Neuronal stem cell (in vitro differentiated cells): ENCODE measurements at regions not wholly inside any gene's neighbourhood (a gene's known extent, or its start where the extent isn't known, plus 50 kb on each side); places are given as distances from the start of the nearest gene placed in this dataset.

ENCODE experiments used
- DNase-seq: peaks from one replicate; pipeline ENCODE4 v3.0.0-alpha.2; 2013; ENCODE audit warnings: low spot score
- H2AFZ ChIP-seq: one replicate; pipeline ENCODE4 v1.6.1; 2013; ENCODE audit warnings: mild to moderate bottlenecking, low read length, inconsistent platforms
- H2AK5ac ChIP-seq: 2 replicates; pipeline ENCODE4 v1.6.1; 2013; ENCODE audit warnings: low read depth, mild to moderate bottlenecking, inconsistent platforms, low read length, moderate library complexity, mixed read lengths
- H2BK120ac ChIP-seq: 2 replicates; pipeline ENCODE4 v1.6.1; 2013; ENCODE audit warnings: low read depth, mild to moderate bottlenecking, inconsistent platforms, low read length, moderate library complexity, mixed read lengths
- H2BK12ac ChIP-seq: one replicate; pipeline ENCODE4 v1.6.1; 2013; ENCODE audit warnings: low read length, inconsistent platforms
- H2BK15ac ChIP-seq: 2 replicates; pipeline ENCODE4 v1.6.1; 2013; ENCODE audit warnings: mild to moderate bottlenecking, low read length, inconsistent platforms, mixed read lengths
- H2BK5ac ChIP-seq: one replicate; pipeline ENCODE4 v1.6.1; 2013; ENCODE audit warnings: inconsistent platforms, mild to moderate bottlenecking, low read length, moderate library complexity
- H3K14ac ChIP-seq: one replicate; pipeline ENCODE4 v1.6.1; 2013; ENCODE audit warnings: low read length, inconsistent platforms
- H3K18ac ChIP-seq: 2 replicates; pipeline ENCODE4 v1.6.1; 2013; ENCODE audit warnings: low read length, inconsistent platforms
- H3K23ac ChIP-seq: 2 replicates; pipeline ENCODE4 v1.6.1; 2013; ENCODE audit warnings: low read depth, mild to moderate bottlenecking, mixed read lengths, low read length, inconsistent platforms; ENCODE audit not compliant: poor library complexity
- H3K27ac ChIP-seq: replicated peaks from 3 replicates; pipeline ENCODE4 v1.5.1; 2013; ENCODE audit warnings: low read length, inconsistent platforms
- H3K27me3 ChIP-seq, 3 experiments: 2 replicates each; pipeline ENCODE4 v1.6.1; 2013; ENCODE audit warnings: low read length in 3 of 3, mild to moderate bottlenecking in 2 of 3, inconsistent platforms in 1 of 3, low read depth in 1 of 3, mixed read lengths in 1 of 3, moderate library complexity in 1 of 3; ENCODE audit not compliant: control insufficient read depth in 3 of 3, insufficient read depth in 3 of 3
- H3K36me3 ChIP-seq, 2 donors: replicated peaks in 1 of 2; 2 replicates each; pipeline ENCODE4 v1.6.1; 2013; ENCODE audit warnings: low read length in 2 of 2; ENCODE audit not compliant: control insufficient read depth in 2 of 2, insufficient read depth in 2 of 2
- H3K4ac ChIP-seq: 2 replicates; pipeline ENCODE4 v1.6.1; 2013; ENCODE audit warnings: inconsistent platforms, mild to moderate bottlenecking, low read length, moderate library complexity
- H3K4me1 ChIP-seq, 2 donors: 1 replicate in 1 of 2; 2 replicates in 1 of 2; pipeline ENCODE4 v1.6.1; 2013; ENCODE audit warnings: low read length in 2 of 2, low read depth in 1 of 2; ENCODE audit not compliant: control insufficient read depth in 2 of 2, insufficient read depth in 1 of 2
- H3K4me2 ChIP-seq: one replicate; pipeline ENCODE4 v1.6.1; 2013; ENCODE audit warnings: mild to moderate bottlenecking, low read length, inconsistent platforms; ENCODE audit not compliant: insufficient read depth, poor library complexity, severe bottlenecking
- H3K4me3 ChIP-seq, 2 donors: 2 replicates each; pipeline ENCODE4 v1.5.1; 2013; ENCODE audit warnings: low read length in 2 of 2, mild to moderate bottlenecking in 2 of 2, inconsistent platforms in 1 of 2, moderate library complexity in 1 of 2
- H3K79me1 ChIP-seq: one replicate; pipeline ENCODE4 v1.6.1; 2013; ENCODE audit warnings: low read depth, mild to moderate bottlenecking, inconsistent platforms, low read length, moderate library complexity
- H3K9ac ChIP-seq: one replicate; pipeline ENCODE4 v1.6.1; 2013; ENCODE audit warnings: mild to moderate bottlenecking, low read depth, low read length, inconsistent platforms; ENCODE audit not compliant: poor library complexity
- H3K9me3 ChIP-seq, 2 donors: replicated peaks in 1 of 2; 2 replicates each; pipeline versions ENCODE3 to v1.6.1; 2013; ENCODE audit warnings: low read length in 2 of 2, mild to moderate bottlenecking in 2 of 2, inconsistent platforms in 1 of 2, low read depth in 1 of 2, mixed read lengths in 1 of 2, moderate library complexity in 1 of 2; ENCODE audit not compliant: control insufficient read depth in 2 of 2, insufficient read depth in 1 of 2
- H4K8ac ChIP-seq: one replicate; pipeline ENCODE4 v1.6.1; 2013; ENCODE audit warnings: low read depth, mild to moderate bottlenecking, inconsistent platforms, low read length, moderate library complexity
- H4K91ac ChIP-seq: one replicate; pipeline ENCODE4 v1.6.1; 2013; ENCODE audit warnings: low read length, low read depth, mild to moderate bottlenecking, inconsistent platforms; ENCODE audit not compliant: poor library complexity
- WGBS, 2 donors: extraction: QIAGEN DNeasy Blood & Tissue Kit; methylation state at CpG; one replicate each; pipeline ENCODE4 v1.1.7; 2013; ENCODE audit warnings: missing lambda C conversion rate in 2 of 2, mixed read lengths in 1 of 2; ENCODE audit not compliant: insufficient read length in 2 of 2, insufficient replicate concordance in 1 of 2; ENCODE audit errors: extremely low coverage in 2 of 2; 5-methylcytosine and 5-hydroxymethylcytosine counted together

DNA sequence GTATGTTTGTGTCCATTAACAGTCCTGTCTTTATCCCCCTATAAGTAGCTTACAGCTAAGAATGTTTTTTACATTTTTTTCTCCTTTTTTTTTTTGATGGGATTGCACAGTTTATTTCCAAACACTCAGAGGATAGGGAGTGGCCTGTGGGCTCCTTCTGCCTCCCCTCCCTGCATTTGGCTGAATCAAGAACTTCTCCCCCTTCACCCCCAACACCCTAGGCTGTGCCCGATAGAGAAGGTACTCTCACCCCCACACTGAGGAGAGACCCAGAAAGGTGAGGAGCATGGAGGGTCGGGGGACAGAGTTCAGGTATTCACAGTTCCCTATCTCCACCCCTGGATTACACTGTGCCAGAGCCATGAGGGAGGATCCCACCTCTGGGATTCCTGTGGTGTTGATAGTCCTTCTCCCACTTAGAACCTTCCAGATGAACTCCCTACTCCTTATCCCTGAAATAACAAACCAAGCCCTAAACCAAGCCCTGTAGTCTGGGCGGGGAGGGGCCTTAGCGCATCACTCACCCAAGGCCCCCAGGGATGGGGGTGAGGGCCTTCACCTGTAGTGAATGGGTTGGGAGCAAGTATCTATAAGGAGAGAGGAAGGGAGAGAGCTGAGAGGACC is 97.1 kb downstream of the ADAMTS15 start:
- Histone ChIP-seq H3K4me2 (no peak overlapping the region), H3K27ac (no peak overlapping the region), H3K27me3 (peaks cover 0 to 3% (median 0%) of the 10 kb centered on the region in 3 experiments), H3K79me1 (no peaks in the 10 kb centered on the region), H3K36me3 (no peaks in the 10 kb centered on the region), H3K23ac (no peak overlapping the region), H4K91ac (no peak overlapping the region), H3K18ac (peak overlapping the region; percentile 57), H3K9me3 (peaks cover 0 to 1% of the 10 kb centered on the region in 2 donors), H3K4me1 (no peaks in the 10 kb centered on the region), H2BK15ac (peak overlapping the region; percentile 61), H2BK5ac (peak overlapping the region; percentile 57), H3K9ac (no peak overlapping the region), H3K4me3 (no peak overlapping the region), H2AK5ac (no peak overlapping the region), H3K4ac (no peak overlapping the region), H2AFZ (no peak overlapping the region), H2BK120ac (no peak overlapping the region), H4K8ac (no peak overlapping the region), H3K14ac (no peak overlapping the region), H2BK12ac (no peak overlapping the region)
- no peak for DNase-seq
- no CpG with 5 or more reads among the region's 4 CpGs for WGBS, 2 donors

DNA sequence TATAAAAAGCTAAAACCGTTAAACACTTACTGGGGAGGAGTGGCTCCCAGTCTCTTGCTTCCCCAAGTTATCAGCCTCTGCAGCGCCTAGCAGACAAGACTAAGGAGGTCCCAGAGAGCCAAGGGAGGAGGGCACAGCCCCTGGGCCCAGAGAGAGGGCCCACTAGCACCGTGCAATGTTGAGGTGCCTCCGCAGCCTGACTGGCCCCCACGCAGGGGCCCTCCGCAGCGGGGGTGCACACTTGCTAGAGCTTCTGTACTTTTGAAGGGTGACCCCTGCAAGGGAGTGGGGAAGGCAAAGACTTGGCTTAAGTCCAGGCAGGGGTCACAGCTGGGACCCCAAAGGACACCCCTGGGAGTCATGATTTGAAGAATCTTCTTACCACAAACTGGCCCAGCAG is 98.0 kb downstream of the ADAMTS15 start:
- Histone ChIP-seq H2BK12ac (no peak overlapping the region), H3K23ac (no peak overlapping the region), H3K27me3 (peaks cover 0 to 3% (median 0%) of the 10 kb centered on the region in 3 experiments), H3K4me3 (no peak overlapping the region), H2BK5ac (peak overlapping the region; percentile 57), H3K9ac (no peak overlapping the region), H3K4me2 (no peak overlapping the region), H3K4ac (no peak overlapping the region), H3K79me1 (no peaks in the 10 kb centered on the region), H3K14ac (no peak overlapping the region), H2AFZ (no peak overlapping the region), H3K18ac (peak overlapping the region; percentile 59), H4K8ac (no peak overlapping the region), H3K36me3 (no peaks in the 10 kb centered on the region), H2BK15ac (peak overlapping the region; percentile 61), H2BK120ac (no peak overlapping the region), H3K27ac (no peak overlapping the region), H3K9me3 (peaks cover 0 to 1% of the 10 kb centered on the region in 2 donors), H2AK5ac (peak overlapping the region; percentile 20), H4K91ac (no peak overlapping the region), H3K4me1 (no peaks in the 10 kb centered on the region)
- WGBS, 2 donors: no CpG with 5 or more reads among the region's 7 CpGs
- DNase-seq: no peak

DNA sequence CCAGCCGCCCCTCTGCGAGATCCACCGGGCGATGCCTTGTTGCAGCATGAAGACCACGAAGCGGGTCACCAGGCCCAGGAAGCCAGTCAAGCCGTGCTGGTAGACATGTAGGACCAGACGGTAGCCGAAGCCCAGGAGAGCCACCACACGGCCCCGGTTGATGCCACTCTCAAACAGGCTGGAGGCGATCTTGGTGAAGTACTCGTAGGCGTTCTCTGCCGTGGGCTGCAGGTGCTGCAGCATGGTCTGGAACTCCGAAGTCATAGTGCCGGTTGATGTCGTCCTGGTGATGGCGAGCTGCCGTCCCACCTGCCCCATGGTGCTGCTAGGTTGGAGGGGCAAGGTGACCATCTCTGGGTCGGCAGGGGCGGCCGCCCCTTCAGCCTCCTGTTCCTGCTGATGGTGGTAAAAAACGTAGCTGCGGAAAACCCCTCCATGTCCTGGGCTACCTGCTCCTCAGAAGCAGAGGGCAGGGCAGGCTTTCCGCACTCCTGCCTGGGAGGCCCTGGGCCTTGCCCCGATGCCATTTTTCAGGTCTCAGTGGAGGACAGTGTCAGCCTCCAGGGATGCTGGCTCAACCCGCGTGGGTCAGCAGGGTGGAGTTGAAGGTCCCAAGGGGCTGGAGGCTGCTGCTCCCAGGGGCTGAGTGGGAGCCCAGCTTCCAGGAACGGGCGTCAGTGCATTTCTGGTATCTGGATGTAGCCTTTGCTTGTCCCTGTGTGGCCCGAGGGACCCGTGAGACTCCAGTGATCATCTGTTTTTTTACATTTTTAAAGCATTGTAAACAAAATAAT is 98.7 kb downstream of the ADAMTS15 start:
- Histone ChIP-seq H2BK120ac (no peak overlapping the region), H3K9me3 (peaks cover 0 to 1% of the 10 kb centered on the region in 2 donors), H3K9ac (no peak overlapping the region), H3K4me3 (no peak overlapping the region), H3K79me1 (no peaks in the 10 kb centered on the region), H3K14ac (no peak overlapping the region), H2AFZ (no peak overlapping the region), H3K23ac (no peak overlapping the region), H3K27ac (no peak overlapping the region), H3K18ac (peak overlapping the region; percentile 5), H2BK5ac (peak overlapping the region; percentile 19), H3K27me3 (peaks cover 0 to 3% (median 0%) of the 10 kb centered on the region in 3 experiments), H3K4me2 (no peak overlapping the region), H4K8ac (no peak overlapping the region), H2BK12ac (no peak overlapping the region), H4K91ac (no peak overlapping the region), H3K36me3 (no peaks in the 10 kb centered on the region), H3K4ac (no peak overlapping the region), H3K4me1 (no peaks in the 10 kb centered on the region), H2AK5ac (peak overlapping the region; percentile 20), H2BK15ac (peak overlapping the region; percentile 61)
- no CpG with 5 or more reads among the region's 33 CpGs for WGBS, 2 donors
- DNase-seq: no peak

DNA sequence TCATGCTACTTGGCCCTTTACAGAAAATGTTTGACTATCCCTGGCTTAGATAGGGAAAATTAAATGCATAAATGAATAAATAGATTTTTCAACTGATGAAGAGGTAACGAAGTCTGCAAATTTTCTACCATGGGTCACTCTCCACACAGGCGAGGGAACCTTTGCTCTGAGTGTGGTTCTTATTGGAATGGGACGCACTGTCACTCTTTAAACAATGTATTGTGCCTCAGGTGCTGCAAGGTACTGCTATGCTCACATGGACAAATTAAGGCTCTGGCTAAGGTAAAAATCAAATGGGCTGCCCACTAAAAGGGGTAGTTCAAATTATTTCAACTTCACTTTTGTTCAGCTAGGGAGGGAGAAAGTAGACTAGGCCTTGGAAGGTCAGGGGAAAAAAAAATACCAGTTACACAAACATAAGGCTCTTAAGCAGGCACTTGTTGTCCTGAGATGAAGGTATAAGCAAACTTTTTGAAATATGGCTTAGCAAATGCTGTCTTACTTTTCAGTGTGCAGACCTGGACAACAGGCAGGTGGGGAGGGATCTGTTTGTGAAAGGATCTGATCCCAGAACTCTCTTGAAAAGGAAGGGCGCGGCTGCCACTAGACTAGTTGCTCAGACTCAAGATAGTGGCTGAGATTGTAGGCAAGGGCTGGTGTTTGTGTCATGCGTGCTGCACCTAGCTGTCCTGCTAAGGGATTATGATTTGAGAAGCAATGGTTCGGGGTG is 99.5 kb downstream of the ADAMTS15 start:
- no peaks in the 10 kb centered on the region for H3K79me1 ChIP-seq
- DNase-seq: no peak
- no peak overlapping the region for H3K4me2 ChIP-seq
- no peaks in the 10 kb centered on the region for H3K4me1 ChIP-seq
- no peak overlapping the region for H3K27ac ChIP-seq
- WGBS, 2 donors: no CpG with 5 or more reads among the region's 7 CpGs
- H3K14ac ChIP-seq: peak overlapping the region; percentile 25
- H2AFZ ChIP-seq: no peak overlapping the region
- no peak overlapping the region for H3K4ac ChIP-seq
- H3K36me3 ChIP-seq: no peaks in the 10 kb centered on the region
- no peak overlapping the region for H2AK5ac ChIP-seq
- no peaks in the 10 kb centered on the region for H3K9me3 ChIP-seq
- H3K27me3 ChIP-seq: peaks cover 0 to 3% (median 0%) of the 10 kb centered on the region in 3 experiments
- no peak overlapping the region for H4K8ac ChIP-seq
- no peak overlapping the region for H3K4me3 ChIP-seq
- no peak overlapping the region for H4K91ac ChIP-seq
- H3K23ac ChIP-seq: no peak overlapping the region
- no peak overlapping the region for H2BK15ac ChIP-seq
- H2BK120ac ChIP-seq: no peak overlapping the region
- no peak overlapping the region for H3K9ac ChIP-seq
- H3K18ac ChIP-seq: no peak overlapping the region
- H2BK5ac ChIP-seq: no peak overlapping the region
- no peak overlapping the region for H2BK12ac ChIP-seq
